GM06990 (cell line): ENCODE measurements at regions not wholly inside any gene's neighbourhood (a gene's known extent, or its start where the extent isn't known, plus 50 kb on each side); places are given as distances from the start of the nearest gene placed in this dataset.

Source experiments
- DNase-seq: peaks from one replicate; pipeline ENCODE4 v3.0.0-alpha.2; 2011; ENCODE audit not compliant: insufficient read length; ENCODE audit errors: extremely low read depth
- H3K27me3 ChIP-seq: replicated peaks from 2 replicates; pipeline ENCODE4 v1.6.0; 2011; ENCODE audit warnings: low read length; ENCODE audit not compliant: control insufficient read depth, insufficient read depth
- H3K36me3 ChIP-seq: 2 replicates; pipeline ENCODE4 v1.5.1; 2011; ENCODE audit warnings: low read length; ENCODE audit not compliant: control insufficient read depth, insufficient read depth
- H3K4me3 ChIP-seq: replicated peaks from 2 replicates; pipeline ENCODE4 v1.5.1; 2011; ENCODE audit warnings: low read depth, mild to moderate bottlenecking, control low read depth, low read length
- CTCF ChIP-seq: IDR thresholded peaks from 2 replicates; pipeline ENCODE4 v1.5.1; 2011; ENCODE audit warnings: low read length, control low read depth, mild to moderate bottlenecking, inconsistent platforms; ENCODE audit not compliant: insufficient read depth, poor library complexity, severe bottlenecking

- DNase-seq = no peak
- H3K36me3 ChIP-seq = no peaks in the 10 kb centered on the region
- H3K4me3 ChIP-seq = no peak overlapping the region
- H3K27me3 ChIP-seq = no peaks in the 10 kb centered on the region
- no peak for TF ChIP-seq CTCF
Measured at GRCh38 chr2:220297093-220297492, 669.7 kb downstream of the SLC4A3 start.

- DNase-seq = no peak
- Histone ChIP-seq H3K36me3 (no peaks in the 10 kb centered on the region), H3K4me3 (no peak overlapping the region), H3K27me3 (no peaks in the 10 kb centered on the region)
- no peak for TF ChIP-seq CTCF
Measured at GRCh38 chr2:220300806-220301205, 673.4 kb downstream of the SLC4A3 start.

- H3K27me3 ChIP-seq = no peaks in the 10 kb centered on the region
- H3K4me3 ChIP-seq = no peak overlapping the region
- no peak for DNase-seq
- TF ChIP-seq CTCF = no peak
- H3K36me3 ChIP-seq = no peaks in the 10 kb centered on the region
Measured at GRCh38 chr2:220302756-220303155, 675.3 kb downstream of the SLC4A3 start.

- H3K27me3 ChIP-seq = no peaks in the 10 kb centered on the region
- no peaks in the 10 kb centered on the region for H3K36me3 ChIP-seq
- DNase-seq = no peak
- TF ChIP-seq CTCF = no peak
- no peak overlapping the region for H3K4me3 ChIP-seq
Measured at GRCh38 chr2:220309215-220309614, 681.8 kb downstream of the SLC4A3 start.

GRCh38 chr2:220310451-220310861, 683.0 kb downstream of the SLC4A3 start:
- H3K27me3 ChIP-seq = no peaks in the 10 kb centered on the region
- H3K4me3 ChIP-seq = no peak overlapping the region
- no peaks in the 10 kb centered on the region for H3K36me3 ChIP-seq
- no peak for TF ChIP-seq CTCF
- no peak for DNase-seq

- no peak for TF ChIP-seq CTCF
- no peak for DNase-seq
- H3K36me3 ChIP-seq = no peaks in the 10 kb centered on the region
- H3K4me3 ChIP-seq = no peak overlapping the region
- H3K27me3 ChIP-seq = no peaks in the 10 kb centered on the region
Measured at GRCh38 chr2:220315098-220315823, 687.8 kb downstream of the SLC4A3 start.
